ENCODE measurements at regions not wholly inside any gene's neighbourhood (a gene's known extent, or its start where the extent isn't known, plus 50 kb on each side); places are given as distances from the start of the nearest gene placed in this dataset.
A peak's percentile ranks its signal among the peaks of the same experiment; 100 is the strongest.
"Not testable (repeated sequence)": the region's sequence is repeated elsewhere in the genome, so short reads cannot be mapped to it uniquely, and the experiment has no call there.

DNA sequence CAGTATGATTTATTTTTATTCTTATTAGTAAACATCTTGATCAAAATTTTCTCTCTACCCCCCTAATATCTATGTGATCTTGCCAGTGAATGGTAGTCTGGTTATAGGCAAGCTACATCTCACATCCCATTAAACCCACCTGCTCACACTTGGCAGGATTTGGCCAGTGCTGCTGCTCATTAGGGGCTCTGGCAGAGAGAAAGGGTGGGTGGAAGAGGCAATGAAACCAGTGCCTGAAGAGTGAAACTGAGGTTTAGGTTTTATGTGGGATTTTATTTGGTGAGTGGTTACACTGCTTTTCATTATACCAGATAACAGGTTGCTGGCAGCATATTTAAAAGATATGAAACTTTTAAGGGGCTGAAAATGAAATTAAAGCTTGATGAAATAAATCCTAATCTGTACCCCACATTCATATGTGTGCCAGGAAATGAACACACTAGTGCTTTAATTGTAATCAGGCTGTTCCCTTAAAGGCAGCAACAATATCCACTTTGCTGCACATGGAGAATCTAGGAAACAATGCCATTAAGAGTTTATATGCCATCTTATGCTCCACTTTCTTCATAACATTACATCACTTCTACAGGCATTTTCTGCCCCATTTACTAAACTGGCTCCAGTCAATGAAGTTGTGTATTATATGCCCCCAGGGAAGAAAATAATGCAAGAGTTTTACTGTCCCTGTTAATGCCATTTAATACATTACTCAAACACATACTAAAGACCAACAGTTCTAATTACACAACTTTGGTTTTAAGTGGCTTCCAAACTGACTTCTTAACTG, 688.7 kb downstream of the MECOM start:
- DNase-seq: peak; percentile 86

DNA sequence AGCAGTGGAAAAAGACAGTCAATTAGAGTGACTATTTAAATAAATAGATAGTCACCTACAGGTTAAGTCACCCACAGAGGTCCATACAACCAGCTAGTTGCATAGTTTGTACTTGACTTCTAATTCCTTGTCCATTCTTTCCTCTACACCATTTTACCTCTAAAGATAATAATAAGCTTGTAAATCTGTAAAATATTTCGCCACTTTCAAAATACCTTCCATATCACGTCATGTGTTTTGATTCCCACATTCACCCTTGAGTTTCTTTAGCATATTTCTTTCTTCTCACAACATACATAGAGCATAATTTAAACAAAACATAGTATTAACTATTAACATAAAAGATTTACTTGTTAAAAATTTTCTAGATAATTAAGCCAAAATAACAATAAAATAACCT, 689.6 kb downstream of the MECOM start:
- DNase-seq: no peak

DNA sequence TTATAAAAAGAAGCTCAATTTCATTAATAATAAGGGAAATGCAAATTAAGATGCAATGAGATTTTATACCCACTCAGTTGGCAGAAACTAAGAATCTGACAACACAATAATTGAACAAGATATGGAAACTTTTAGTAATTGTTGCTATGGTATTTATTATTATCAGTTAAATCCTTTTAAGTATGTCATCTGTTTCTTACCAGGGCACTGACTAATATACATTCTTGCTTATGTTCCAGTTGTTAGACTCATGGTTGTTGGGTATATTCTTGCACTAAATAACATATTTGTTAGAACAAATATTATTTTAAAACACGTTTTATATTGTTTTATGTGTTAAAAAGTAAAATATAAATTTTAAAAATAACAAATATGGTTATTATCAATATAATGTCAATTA, 690.3 kb downstream of the MECOM start:
- no peak for DNase-seq

DNA sequence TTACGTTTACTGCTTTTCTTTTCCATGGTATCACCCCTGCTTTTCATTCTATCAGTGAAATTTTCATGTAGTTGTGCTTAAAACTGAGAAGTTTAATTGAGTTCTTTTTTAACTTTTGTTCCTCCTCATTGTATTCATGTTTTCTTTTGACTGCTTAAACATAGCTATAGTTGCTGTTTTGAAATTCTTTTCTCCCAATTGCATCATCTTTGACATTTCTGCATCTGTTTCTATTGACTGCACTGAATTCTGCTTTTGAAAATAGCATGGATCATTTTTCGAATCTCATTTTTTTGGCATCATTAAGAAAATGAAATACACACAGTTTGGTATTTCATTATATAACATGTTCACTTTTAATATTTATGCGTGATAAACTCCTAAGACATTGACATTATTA, 694.9 kb downstream of the MECOM start:
- no peak for DNase-seq

DNA sequence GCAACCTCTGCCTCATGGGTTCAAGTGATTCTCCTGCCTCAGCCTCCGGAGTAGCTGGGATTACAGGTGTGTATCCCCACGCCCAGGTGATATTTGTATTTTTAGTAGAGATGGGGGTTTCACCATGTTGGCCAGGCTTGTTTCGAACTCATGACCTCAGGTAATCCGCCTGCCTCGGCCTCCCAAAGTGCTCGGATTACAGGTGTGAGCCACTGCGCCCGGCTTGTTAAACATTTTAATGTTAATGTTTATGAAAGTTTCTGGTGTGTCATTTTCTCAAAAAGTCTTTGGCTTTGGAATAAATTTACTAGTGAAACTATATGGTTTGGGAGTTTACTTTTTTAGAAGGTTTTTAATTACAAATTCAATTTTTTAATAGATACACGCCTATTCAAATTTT, 698.8 kb downstream of the MECOM start:
- no peak for DNase-seq

DNA sequence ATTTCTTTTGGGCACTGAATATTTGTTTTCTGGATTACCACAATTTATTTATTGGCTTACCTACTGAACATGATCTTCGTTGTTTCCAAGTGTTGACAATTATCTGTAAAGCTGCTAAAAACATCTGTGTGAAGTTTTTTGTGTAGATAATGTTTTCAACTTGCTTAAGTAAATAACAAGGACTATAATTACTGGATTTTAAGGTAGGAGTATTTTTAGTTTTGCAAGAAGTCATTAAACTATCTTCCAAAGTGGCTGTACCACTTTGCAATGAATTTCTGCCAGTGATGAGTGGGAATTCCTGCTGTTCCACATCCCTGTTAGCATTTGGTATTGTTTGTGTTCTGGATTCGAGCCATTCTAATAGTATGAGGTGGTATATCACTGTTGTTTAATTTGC, 702.2 kb downstream of the MECOM start:
- no peak for DNase-seq

DNA sequence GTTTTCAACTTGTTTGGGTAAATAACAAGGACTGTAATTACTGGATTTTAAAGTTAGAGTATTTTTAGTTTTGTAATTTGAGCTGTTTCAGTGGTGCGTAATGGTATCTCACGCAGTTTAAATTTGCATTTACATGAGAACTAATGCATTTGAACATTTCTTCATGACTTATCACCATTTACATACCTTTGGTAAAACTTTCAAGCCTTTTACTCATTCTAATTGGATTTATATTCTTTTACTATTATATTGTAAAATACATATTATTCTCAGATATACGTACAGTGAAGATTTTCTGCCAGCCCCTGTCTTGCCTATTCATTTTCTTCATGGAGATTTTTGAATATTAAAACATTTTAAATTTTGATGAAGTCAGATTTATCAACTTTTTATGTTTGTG, 703.8 kb downstream of the MECOM start:
- DNase-seq: no peak

DNA sequence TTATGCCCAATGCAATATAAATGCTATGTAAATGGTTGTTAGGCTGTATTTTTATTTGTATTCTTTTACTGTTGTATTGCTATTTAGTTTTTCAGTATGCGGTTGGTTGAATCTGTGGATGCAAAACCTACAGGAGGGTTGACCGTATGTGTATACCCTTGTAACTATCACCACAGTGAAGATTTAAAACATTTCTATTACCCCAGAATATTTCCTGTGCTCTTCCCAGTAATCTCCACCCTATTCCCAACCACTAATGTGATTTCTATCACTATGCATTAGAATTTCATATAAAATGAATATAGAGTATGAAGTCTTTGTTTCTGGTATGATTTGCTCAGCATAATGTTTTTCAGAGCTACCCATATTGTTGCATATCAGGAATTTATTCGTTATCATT, 705.0 kb downstream of the MECOM start:
- DNase-seq: no peak

DNA sequence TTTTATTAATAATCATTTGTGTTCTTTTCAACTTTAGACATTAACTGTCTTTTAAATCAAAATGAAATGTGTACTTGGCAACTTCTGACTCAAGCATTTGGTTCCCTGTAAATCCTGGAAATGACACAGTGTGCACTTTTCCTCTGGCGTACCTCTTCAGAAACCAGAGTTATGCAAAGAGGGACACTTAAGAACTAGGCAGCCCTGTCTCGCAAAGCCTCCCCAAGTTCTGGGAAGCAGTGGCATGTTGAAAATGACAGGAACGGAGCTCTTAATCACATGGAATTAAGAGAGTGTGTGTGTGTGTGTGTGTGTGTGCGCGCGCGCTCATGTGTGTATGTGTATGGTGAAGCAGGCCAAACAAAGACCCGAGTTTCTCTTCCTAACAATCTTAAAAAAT, 707.4 kb downstream of the MECOM start:
- no peak for DNase-seq

DNA sequence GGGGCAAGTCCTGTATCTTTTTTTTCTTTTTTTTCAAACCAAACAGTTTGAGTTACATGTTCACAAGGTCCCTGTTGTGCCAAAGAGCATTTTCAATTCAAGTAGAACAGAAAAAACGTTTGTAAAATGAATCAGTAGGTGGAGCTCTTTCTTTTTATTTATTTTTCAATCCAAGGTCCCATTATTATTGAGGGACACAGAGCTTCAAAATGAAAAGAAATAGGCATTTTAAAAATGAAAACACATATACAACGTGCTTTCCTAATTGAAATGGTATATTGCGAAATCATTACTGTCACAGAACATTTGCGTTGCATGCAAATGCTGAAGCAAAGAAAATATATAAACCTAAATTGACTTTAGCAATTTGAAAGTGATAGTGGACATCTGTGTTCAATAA, 711.0 kb downstream of the MECOM start:
- DNase-seq: no peak

DNA sequence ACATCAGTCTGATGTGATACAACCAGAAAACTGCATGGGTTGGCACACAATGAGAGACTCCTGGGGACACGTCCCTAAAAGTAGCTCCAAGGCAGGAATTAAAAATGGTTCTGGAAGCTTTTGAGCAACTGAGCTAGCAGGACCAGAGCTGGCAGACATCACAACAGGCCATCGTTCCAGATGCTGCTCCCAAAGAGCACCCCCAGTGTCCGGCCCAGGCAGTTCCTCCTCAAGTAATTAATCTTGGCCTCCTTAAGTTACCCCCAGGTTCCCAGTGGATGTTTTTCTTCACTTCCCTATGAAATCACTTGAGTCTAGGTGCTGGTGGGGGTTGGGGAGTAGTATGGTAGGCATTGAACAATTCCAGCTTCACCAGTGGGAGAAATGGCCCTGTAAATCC, 711.6 kb downstream of the MECOM start:
- DNase-seq: no peak

DNA sequence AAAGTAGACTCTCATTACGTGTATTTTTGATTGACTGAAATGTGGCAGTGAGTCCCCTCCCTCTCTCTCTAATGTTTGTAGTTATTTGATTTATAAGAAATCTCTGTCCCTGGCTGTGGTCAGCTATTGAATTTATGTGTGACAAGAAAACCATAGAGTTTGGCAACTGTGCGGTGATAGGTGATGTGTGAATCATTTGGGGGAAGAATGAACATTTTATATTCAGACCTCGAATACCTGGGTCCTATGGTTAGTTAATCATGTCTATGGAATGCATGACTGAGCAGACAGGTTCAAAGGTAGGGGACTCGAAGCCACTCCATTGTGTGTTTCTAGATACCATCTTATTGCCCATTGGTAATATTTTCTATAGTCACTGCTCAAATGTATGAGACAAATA, 712.1 kb downstream of the MECOM start:
- DNase-seq: no peak

DNA sequence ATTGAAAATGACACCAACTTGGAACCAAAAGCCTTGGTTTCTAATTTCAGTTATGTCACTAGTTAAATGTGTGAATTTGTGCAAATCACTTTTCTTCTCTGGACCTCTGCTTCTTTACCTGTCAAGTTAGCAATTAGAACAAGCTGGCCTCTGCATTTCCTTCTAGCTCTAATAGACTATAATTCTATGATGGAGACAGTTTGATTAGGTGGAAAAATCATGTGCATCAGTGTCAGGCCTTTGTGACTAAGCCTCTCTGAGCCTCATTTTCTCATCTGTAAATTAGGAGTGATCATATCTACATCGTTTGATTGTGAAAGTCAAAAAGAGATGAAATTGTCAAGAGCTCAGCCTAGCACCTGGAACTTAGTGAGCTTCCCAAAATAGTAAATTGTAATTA, 712.9 kb downstream of the MECOM start:
- DNase-seq: no peak

DNA sequence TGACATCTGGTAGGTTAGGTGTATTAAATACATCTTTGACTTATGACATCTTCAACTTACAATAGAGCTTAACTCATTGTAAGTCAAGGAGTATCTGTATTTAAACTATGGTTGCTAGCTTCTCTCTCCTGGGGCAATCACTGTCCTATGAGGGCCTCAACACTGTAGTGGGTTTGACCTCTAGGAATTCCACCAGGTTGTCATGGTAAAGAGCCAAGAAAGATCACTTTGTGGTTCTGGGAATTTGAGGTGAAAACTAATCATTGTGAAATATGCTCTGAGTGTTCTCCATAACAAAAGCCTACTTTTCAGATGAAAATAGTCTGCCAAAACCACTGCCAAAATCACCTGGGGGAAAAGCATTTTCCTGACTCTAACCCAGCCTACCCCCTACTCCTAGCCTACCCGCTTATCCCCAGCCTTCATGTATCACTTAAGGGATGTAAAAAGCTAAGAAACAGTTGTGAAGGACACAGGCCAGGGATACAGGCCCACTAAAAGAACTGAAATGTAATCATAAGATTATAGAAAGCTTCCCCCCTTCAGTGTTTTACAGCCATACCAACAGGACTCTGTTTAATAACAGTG, 723.8 kb downstream of the MECOM start:
- DNase-seq: no peak

DNA sequence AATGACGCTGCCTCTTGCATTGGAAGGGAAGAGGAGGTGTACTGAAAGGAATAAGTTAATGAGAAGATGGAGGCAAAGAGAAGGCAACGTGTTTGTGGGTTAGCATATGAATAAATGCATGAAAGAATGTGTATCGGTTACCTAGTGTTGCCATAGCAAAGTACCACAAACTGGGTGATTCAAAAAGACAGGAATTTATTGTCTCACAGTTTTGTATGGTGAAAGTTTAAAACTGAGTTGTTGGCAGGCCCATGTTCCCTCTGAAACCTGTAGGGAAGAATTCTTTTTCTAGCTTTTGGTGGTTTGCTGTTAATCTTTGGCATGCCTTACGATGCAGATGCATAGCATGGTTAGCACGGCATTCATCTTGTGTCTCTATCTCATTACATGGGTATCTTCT, 729.9 kb downstream of the MECOM start:
- DNase-seq: no peak

DNA sequence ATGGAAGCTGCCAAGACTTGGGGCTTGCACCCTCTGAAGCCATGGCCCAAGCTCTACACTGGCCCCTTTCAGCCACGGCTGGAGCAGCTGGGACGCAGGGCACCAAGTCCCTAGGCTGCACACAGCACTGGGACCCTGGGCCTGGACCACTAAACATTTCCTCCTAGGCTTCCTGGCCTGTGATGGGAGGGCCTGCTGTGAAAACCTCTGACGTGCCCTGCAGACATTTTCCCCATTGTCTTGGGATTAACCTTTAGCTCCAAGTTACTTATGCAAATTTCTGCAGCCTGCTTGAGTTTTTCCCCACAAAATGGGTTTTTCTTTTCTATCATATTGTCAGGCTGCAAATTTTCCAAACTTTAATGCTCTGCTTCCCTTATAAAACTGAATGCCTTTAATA, 733.5 kb downstream of the MECOM start:
- not testable (repeated sequence) for DNase-seq

DNA sequence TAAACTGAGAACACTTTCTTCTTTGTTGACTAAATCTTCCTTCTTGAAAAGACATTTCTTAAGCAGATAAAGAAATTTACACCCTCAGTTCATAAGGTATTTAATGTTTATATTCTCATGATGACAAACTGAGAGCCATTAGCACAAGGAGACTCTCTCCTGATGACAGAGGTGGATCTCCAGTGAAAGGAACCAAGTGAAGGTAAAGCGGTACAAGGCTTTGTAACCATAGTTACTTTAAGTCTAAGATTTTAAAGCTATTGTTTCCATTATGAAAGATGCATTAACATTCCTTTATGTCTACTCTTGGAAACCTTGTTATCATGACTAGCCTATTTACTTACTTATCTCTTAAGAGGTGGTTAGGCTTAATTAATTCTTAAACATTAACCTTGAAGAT, 737.1 kb downstream of the MECOM start:
- DNase-seq: no peak

DNA sequence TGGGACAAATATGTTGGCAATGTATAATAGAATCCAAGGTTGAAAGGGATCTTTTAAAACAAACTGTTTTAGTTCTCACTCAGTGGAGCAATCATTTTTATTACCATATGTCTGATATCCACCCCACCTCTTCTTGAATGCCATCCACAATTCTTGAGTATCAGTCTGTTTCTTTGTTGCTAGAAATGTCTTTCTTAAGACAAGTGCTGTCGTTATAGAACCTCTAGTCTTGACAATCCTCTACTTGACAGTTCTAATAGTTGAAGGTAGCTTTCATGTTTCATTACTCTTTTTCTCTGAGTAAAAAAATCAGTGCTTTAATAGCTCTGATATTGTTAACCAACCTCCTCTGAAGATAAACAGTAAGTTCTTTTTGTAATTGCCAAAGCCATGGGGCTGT, 737.9 kb downstream of the MECOM start:
- DNase-seq: no peak

DNA sequence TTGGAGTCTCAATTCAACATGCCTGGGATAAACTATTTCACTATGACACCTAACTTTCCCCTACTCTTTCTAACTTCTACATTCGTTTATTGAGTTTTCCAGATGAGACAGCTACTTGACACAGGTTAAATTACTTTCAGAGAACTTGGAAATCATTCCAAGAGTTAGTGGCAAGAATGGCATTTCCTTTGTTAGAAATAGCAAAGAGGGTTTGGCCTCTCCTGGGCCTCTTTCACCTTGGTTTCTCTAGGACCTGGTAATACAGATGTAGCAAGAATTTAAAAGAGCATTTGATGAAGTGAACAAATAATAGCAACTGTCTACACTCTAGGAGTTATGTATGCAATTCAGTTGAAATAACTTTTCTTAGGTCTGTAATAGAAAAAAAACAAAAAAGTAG, 748.9 kb downstream of the MECOM start:
- no peak for DNase-seq

DNA sequence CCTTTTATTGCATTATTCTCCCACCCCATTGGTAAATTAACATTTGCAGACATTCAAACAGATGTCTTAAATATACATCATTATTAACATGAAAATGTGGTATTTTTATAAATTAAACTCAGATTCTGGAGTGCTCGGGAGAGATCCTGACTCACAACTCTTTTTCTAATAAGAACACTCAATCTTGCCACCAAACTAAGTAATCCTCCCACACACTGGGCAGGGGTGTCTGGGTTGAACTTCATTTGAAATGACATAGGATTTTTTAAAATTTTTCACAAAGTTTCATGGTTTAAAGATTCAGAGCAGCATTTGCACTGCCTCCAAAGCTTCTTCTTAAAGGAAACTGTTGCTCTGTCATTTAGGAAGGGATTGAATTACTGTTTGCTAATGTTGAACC, 754.3 kb downstream of the MECOM start:
- no peak for DNase-seq

DNA sequence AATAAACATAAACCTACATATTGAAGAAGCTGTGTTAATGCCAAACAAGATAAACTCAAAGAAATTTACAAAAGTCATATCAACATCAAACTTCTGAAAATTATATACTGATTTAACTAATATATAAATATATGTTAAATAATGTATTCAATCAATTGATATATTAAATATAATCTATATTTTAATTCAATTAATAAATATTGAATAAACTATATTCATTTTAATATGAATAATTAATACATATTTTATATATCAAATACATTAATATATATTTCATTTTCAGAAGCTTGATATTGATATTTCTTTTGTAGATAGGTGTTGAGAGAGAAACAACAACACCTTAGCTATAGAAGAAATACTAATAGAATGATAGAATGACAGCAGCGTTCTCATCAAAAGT, 768.1 kb downstream of the MECOM start:
- no peak for DNase-seq

DNA sequence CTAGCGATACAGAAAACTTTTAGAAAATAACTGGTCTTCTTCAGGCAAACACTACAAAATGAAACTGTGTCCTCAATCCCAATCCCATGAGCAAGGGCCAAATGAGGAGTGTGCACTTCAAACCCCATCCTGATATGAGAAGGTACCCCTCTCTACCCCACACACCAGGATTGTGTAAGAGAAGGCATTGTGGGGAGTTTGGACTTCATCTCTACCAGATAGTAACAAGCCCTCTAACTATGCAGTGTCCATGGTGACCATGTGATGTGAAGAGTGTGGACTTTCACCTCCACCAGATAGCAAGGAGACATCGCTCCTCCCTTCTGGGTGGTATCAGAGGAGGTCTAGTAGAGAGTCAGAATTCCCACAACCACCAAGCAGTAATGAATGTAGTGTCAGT, 769.3 kb downstream of the MECOM start:
- DNase-seq: no peak

DNA sequence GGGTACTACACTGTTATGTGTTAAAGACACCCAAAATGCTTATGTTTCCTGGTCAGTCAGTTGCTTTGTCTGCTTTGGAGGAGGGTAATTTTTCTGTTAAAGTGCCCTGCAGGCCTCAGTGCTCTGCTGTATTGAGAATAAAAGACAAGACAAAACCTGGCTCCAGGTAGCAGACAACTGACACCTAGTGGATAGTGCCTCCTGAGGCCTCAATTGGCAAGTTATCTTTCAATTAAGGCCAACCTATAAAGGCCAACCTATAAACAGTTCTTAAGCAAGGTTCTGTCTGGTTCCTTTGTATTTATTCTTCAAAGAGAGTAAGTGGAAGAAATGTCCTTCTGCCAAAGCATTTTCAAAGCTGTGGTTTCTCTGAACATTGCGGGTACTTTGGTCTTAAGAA, 773.8 kb downstream of the MECOM start:
- no peak for DNase-seq

DNA sequence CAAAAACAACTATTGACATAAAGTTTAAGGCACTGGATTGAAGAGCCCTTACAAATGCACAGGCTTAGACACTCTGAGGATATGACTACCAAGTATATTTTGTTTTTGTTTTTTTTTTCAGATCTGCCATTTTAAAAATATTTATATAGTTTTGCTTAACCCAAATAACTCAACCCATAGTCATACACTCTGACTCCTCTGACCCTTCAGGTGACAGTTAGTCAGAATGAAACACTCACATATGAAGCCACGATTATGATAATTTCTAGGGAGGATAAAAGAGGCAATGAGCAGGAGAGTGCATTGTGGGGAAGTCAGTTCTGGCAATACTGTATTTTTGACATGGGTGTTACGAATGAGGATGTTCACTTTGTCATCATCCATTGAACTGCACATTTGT, 774.7 kb downstream of the MECOM start:
- DNase-seq: no peak

DNA sequence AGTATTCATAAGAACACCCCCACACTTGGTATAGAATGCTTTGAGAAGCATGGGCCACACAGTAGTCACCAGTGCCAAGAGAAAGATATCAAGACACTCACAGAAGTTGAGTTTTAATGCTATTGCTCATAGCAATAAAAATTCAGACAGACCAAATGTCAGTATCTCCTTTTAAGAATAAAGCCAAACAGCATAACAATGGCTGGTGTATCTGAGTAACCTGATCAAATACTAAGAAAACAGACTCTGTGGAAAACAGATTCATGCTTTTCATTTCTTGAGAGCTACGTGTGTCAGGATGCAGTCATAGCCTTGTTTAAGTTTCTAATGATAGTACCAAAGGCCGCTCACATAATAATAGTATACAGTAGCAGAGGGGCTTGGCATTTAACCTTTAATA, 778.5 kb downstream of the MECOM start:
- DNase-seq: no peak

Data from NCI-H1105 (cell line).